ENCODE measurements at regions not wholly inside any gene's neighbourhood (a gene's known extent, or its start where the extent isn't known, plus 50 kb on each side); places are given as distances from the start of the nearest gene placed in this dataset.

DNA sequence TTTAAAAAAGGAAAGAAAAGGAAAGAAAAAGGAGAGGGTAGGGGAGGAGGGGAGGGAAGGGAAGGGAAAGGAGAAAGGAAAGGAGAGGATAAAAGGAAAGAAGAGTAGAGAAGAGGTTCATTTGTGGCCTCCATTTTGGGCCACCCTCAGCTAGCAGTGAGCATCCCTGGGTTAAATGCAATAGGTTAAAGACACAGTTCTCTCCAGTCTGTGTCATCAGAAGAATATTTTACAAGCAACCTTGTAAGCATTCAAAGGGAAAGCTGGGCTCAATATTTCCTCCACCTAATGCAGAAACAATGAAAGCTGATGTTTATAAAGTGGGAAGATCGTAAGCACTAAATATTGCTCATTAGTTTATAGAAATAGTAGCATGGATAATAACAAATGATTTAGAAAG lies 219.1 kb upstream of the PITRM1 start:
- ChIA-PET CTCF (no interaction called here), POLR2A (interaction anchor here (0.6 kb wide), 1 partner anchor 11 kb away, joined by 3 read pairs; no protein-coding TSS in a partner anchor)
- TF ChIP-seq, protein P1, sequence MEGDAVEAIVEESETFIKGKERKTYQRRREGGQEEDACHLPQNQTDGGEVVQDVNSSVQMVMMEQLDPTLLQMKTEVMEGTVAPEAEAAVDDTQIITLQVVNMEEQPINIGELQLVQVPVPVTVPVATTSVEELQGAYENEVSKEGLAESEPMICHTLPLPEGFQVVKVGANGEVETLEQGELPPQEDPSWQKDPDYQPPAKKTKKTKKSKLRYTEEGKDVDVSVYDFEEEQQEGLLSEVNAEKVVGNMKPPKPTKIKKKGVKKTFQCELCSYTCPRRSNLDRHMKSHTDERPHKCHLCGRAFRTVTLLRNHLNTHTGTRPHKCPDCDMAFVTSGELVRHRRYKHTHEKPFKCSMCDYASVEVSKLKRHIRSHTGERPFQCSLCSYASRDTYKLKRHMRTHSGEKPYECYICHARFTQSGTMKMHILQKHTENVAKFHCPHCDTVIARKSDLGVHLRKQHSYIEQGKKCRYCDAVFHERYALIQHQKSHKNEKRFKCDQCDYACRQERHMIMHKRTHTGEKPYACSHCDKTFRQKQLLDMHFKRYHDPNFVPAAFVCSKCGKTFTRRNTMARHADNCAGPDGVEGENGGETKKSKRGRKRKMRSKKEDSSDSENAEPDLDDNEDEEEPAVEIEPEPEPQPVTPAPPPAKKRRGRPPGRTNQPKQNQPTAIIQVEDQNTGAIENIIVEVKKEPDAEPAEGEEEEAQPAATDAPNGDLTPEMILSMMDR (IDR thresholded peaks at IDR 0.05; ENCODE audit: insufficient read depth, low read length, missing control alignments), result no peak
- H3K4me3 ChIP-seq (ENCODE audit: low read depth, low read length), result no peak overlapping the region
- DNase-seq (ENCODE audit: low read depth, low spot score), result no peak

DNA sequence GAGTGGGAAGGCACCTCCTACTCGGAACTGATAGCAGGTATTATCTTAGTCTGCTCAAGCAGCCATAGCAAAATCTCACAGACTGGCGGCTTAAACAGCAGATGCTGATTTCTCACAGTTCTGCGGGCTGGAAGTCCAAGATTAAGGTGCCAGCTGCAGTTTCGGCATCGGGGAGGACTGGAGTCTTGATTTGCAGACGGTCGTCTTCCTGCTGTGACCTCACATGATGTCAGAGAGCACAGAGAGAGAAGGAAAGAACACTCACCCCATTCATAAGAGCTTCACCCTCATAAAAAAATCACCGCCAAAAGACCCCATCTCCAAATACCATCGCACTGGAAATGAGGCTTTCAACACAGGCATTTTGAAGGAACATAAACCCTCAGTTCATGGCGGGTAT lies 216.5 kb upstream of the PITRM1 start:
- ChIA-PET CTCF (no interaction called here), POLR2A (no interaction called here)

DNA sequence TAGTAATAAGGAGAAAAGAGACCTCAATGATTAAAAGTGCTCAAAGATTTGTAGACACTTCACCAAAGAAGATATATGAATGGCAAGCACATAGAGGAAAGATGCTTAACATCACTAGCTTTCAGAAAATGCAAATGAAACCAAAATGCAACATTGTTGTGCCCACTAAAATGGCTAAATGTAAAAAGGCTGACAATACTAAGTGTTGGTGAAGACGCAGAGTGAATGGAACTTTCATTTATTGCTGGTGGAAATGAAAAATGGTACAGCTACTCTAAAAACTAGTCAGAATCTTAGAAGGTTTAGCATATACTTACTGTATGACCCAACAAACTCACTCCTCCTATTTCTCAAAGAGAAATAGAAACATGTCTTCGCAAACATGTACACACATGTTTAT lies 212.9 kb upstream of the PITRM1 start:
- TF ChIP-seq, protein P1 (IDR thresholded peaks at IDR 0.05; ENCODE audit: insufficient read depth, low read length, missing control alignments), result no peak
- DNase-seq (ENCODE audit: low read depth, low spot score), result no peak
- no peak overlapping the region for H3K4me3 ChIP-seq (ENCODE audit: low read depth, low read length)
- POLR2A ChIA-PET, result no interaction called here
- CTCF ChIA-PET, result no interaction called here

More for the DNA sequence above, 216.5 kb upstream of the PITRM1 start:
- no peak for DNase-seq (ENCODE audit: low read depth, low spot score)
- TF ChIP-seq, protein P1 (IDR thresholded peaks at IDR 0.05; ENCODE audit: insufficient read depth, low read length, missing control alignments), result no peak
- H3K4me3 ChIP-seq (ENCODE audit: low read depth, low read length), result no peak overlapping the region

DNA sequence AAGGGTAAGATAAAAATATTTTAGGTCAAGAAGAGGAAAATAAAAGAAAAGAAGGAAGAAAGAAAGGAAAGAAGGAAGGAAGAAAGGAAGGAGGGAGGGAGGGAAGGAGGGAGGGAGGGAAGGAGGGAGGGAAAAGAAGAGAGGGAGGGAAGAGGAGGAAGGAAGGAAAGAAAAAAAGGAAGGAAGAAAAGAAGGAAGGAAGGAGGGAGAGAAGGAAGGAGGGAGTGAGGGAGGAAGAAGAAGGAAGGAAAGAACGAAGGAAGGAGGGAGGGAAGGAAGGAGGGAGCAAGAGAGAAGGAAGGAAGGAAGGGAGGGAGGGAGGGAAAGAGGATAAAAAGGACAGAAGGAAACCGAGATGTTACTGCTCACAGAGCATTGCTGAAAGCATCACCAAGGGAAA lies 209.5 kb upstream of the PITRM1 start:
- CTCF ChIA-PET, result no interaction called here
- POLR2A ChIA-PET, result no interaction called here
- no peak for DNase-seq (ENCODE audit: low read depth, low spot score)
- TF ChIP-seq, protein P1 (IDR thresholded peaks at IDR 0.05; ENCODE audit: insufficient read depth, low read length, missing control alignments), result no peak
- no peak overlapping the region for H3K4me3 ChIP-seq (ENCODE audit: low read depth, low read length)

DNA sequence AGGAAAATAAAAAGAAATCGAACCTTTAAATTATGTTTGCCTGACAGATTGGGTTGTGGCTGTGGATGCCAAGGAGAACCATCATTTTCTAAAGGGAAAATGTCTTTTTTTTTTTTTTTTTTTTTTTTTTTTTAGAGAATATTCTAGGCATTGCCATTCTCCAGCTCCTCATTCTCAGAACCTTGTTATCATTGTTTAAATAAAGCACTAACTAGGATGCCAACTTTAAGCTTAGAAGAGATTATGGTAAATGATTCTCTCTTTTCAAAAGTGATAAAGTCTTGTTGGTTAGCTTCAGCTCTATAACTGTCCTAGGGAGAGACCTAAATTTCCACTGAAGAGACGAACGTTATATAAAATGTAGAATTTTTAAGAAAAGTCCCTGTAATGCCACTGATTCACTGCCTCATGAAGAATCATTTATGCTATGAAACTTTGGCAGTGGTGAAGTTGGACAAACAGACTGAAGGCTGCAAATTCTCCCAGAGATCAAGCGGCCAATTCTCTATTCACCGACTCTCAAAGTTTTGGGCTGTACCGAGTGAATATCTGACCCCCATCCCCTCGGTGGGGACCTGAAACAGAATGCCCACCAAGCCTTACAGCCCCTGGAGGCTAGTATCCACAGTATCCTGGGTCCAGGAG lies 207.9 kb upstream of the PITRM1 start:
- TF ChIP-seq, protein P1 (IDR thresholded peaks at IDR 0.05; ENCODE audit: insufficient read depth, low read length, missing control alignments), result no peak
- ChIA-PET POLR2A (interaction anchor here (0.7 kb wide), 1 partner anchor 11 kb away, joined by 3 read pairs; no protein-coding TSS in a partner anchor), CTCF (no interaction called here)

DNA sequence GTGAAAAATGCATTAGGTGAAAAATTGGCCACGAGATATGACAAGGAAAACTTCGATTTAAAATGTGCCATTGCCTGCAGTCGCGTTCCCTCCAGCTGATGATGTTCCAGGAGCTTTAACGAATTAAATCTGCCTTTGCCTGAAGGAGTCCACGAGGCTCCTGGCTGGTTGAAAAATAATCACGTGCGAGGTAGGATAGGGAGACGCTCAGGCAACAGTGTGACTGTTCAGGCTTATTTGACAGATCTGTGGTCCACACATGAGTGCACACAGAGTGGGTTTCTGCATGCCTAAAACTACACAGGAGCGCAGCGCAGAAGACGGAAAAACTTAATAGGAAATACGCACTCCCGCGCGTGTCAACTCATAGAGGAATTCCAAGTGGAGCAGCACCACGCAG lies 204.0 kb upstream of the PITRM1 start:
- POLR2A ChIA-PET, result no interaction called here
- no peak for DNase-seq (ENCODE audit: low read depth, low spot score)
- no peak overlapping the region for H3K4me3 ChIP-seq (ENCODE audit: low read depth, low read length)
- TF ChIP-seq, protein P1 (IDR thresholded peaks at IDR 0.05; ENCODE audit: insufficient read depth, low read length, missing control alignments), result no peak
- CTCF ChIA-PET, result no interaction called here

More for the DNA sequence above, 207.9 kb upstream of the PITRM1 start:
- no peak overlapping the region for H3K4me3 ChIP-seq (ENCODE audit: low read depth, low read length)
- DNase-seq (ENCODE audit: low read depth, low spot score), result no peak

Measured in AG04449 (cell line).